ENCODE measurements at regions not wholly inside any gene's neighbourhood (a gene's known extent, or its start where the extent isn't known, plus 50 kb on each side); places are given as distances from the start of the nearest gene placed in this dataset.

DNA sequence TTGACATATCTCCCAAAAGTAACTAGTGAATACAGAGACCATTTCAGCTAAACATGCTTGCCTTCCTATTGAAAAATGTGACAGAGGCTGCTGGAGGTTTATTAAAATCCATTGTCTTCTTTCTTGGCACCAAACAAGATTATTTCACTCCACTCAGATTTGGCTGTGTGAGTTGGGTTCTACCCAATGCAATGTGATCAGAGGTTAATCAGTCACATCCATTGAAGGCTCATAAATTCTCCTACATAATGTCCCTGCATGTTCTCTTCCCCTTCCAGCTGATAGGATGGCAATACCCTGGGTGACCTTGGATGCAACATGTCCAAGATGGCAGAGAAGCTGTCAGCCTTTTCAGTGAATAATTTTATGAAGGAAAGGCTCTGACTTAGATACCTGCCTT is 54.5 kb downstream of the TKTL2 start:
- H3K27ac ChIP-seq (ENCODE audit: low read depth in 1 of 2, low read length in 1 of 2) = no peak overlapping the region
- no peaks in the 10 kb centered on the region for H3K27me3 ChIP-seq (ENCODE audit: control insufficient read depth in 3 of 3, insufficient read depth in 3 of 3, low read length in 2 of 3)
- TF ChIP-seq, protein P1, sequence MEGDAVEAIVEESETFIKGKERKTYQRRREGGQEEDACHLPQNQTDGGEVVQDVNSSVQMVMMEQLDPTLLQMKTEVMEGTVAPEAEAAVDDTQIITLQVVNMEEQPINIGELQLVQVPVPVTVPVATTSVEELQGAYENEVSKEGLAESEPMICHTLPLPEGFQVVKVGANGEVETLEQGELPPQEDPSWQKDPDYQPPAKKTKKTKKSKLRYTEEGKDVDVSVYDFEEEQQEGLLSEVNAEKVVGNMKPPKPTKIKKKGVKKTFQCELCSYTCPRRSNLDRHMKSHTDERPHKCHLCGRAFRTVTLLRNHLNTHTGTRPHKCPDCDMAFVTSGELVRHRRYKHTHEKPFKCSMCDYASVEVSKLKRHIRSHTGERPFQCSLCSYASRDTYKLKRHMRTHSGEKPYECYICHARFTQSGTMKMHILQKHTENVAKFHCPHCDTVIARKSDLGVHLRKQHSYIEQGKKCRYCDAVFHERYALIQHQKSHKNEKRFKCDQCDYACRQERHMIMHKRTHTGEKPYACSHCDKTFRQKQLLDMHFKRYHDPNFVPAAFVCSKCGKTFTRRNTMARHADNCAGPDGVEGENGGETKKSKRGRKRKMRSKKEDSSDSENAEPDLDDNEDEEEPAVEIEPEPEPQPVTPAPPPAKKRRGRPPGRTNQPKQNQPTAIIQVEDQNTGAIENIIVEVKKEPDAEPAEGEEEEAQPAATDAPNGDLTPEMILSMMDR (IDR thresholded peaks at IDR 0.05; ENCODE audit: control extremely low read depth, extremely low read depth) = no peak
- ATAC-seq (ENCODE audit: insufficient read depth, low FRiP score) = no peak
- H3K4me1 ChIP-seq (ENCODE audit: control insufficient read depth in 5 of 5, insufficient read depth in 5 of 5, low read length in 5 of 5) = no peaks in the 10 kb centered on the region
- H3K9ac ChIP-seq (ENCODE audit: insufficient read depth in 1 of 2, low read length in 2 of 2) = no peak overlapping the region
- H3K9me3 ChIP-seq (ENCODE audit: control insufficient read depth in 4 of 4, insufficient read depth in 3 of 4, low read length in 3 of 4) = no peaks in the 10 kb centered on the region
- H3K4me3 ChIP-seq = no peak overlapping the region
- H3K36me3 ChIP-seq (ENCODE audit: control insufficient read depth in 4 of 4, insufficient read depth in 4 of 4, low read length in 4 of 4) = no peaks in the 10 kb centered on the region
- DNase-seq = no peak

DNA sequence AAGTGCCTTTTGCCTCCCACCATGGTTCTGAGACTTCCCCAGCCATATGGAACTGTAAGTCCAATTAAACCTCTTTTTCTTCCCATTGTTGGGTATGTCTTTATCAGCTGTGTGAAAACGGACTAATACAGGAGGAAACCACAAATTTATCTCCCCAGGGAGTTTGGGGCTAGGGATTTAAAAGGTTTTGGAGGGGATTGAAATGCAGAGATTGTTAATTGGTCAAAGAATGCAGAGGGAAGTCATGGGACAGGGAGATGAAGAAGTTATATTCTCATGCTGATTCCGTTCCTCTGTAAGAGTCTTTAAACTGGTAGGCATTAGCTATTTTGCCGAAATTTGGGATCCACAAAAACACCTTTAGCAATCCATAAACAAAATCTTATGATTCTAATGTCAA is 57.9 kb downstream of the TKTL2 start:
- Histone ChIP-seq H3K27me3 (ENCODE audit: control insufficient read depth in 3 of 3, insufficient read depth in 3 of 3, low read length in 2 of 3) (no peaks in the 10 kb centered on the region), H3K36me3 (ENCODE audit: control insufficient read depth in 4 of 4, insufficient read depth in 4 of 4, low read length in 4 of 4) (no peaks in the 10 kb centered on the region), H3K4me3 (no peak overlapping the region), H3K4me1 (ENCODE audit: control insufficient read depth in 5 of 5, insufficient read depth in 5 of 5, low read length in 5 of 5) (no peaks in the 10 kb centered on the region), H3K9me3 (ENCODE audit: control insufficient read depth in 4 of 4, insufficient read depth in 3 of 4, low read length in 3 of 4) (no peaks in the 10 kb centered on the region), H3K9ac (ENCODE audit: insufficient read depth in 1 of 2, low read length in 2 of 2) (no peak overlapping the region), H3K27ac (ENCODE audit: low read depth in 1 of 2, low read length in 1 of 2) (no peak overlapping the region)
- TF ChIP-seq, protein P1 (IDR thresholded peaks at IDR 0.05; ENCODE audit: control extremely low read depth, extremely low read depth) = no peak
- ATAC-seq (ENCODE audit: insufficient read depth, low FRiP score) = no peak
- DNase-seq = no peak
- 63 to 71% methylated on average over 3 of the region's 3 CpGs for WGBS, 2 donors

DNA sequence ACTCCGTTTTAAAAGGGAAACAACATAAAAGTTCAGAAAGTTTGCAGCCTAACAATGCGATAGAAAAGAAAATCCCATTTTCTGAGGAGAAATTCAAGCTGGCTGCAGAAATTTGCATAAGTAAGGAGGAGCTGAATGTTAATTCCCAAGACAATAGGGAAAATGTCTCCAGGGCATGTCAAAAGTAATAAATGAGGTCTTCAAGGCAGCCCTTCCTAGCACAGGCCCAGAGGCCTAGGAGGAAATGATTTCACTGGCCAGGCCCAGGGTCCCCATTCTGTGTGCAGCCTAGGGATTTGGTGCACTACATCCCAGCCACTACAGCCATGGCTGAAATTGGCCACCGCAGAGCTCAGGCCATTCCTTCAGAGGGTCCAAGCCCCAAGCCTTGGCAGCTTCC is 59.3 kb downstream of the TKTL2 start:
- Histone ChIP-seq H3K9ac (ENCODE audit: insufficient read depth in 1 of 2, low read length in 2 of 2) (no peak overlapping the region), H3K4me1 (ENCODE audit: control insufficient read depth in 5 of 5, insufficient read depth in 5 of 5, low read length in 5 of 5) (no peaks in the 10 kb centered on the region), H3K27ac (ENCODE audit: low read depth in 1 of 2, low read length in 1 of 2) (no peak overlapping the region), H3K9me3 (ENCODE audit: control insufficient read depth in 4 of 4, insufficient read depth in 3 of 4, low read length in 3 of 4) (no peaks in the 10 kb centered on the region), H3K36me3 (ENCODE audit: control insufficient read depth in 4 of 4, insufficient read depth in 4 of 4, low read length in 4 of 4) (no peaks in the 10 kb centered on the region), H3K27me3 (ENCODE audit: control insufficient read depth in 3 of 3, insufficient read depth in 3 of 3, low read length in 2 of 3) (no peaks in the 10 kb centered on the region), H3K4me3 (no peak overlapping the region)
- 86 to 91% methylated on average over 3 of the region's 3 CpGs for WGBS, 2 donors
- DNase-seq (no peak), ATAC-seq (ENCODE audit: insufficient read depth, low FRiP score) (no peak)
- TF ChIP-seq, protein P1 (IDR thresholded peaks at IDR 0.05; ENCODE audit: control extremely low read depth, extremely low read depth) = no peak

DNA sequence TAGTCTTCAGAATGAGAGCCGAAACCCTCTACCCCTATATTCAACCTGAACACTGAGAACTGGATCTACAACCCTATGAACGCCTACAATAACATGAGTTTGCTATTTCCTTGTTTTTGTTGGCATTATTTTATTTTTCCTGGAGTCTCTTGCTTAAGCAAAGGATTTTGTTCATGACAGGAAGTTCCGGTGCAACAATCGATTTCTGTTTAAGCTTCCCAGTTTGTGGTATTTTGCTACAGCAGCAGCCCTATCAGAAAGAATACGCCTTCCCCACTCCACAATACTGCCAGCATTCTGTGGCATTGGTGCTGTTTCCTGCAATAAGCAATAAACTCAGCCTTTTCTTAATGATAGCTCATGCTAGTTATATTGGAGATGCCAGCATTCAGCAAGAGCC is 60.9 kb downstream of the NPY5R start:
- Histone ChIP-seq H3K27ac (ENCODE audit: low read depth in 1 of 2, low read length in 1 of 2) (no peak overlapping the region), H3K4me3 (no peak overlapping the region), H3K27me3 (ENCODE audit: control insufficient read depth in 3 of 3, insufficient read depth in 3 of 3, low read length in 2 of 3) (no peaks in the 10 kb centered on the region), H3K9ac (ENCODE audit: insufficient read depth in 1 of 2, low read length in 2 of 2) (no peak overlapping the region), H3K9me3 (ENCODE audit: control insufficient read depth in 4 of 4, insufficient read depth in 3 of 4, low read length in 3 of 4) (no peaks in the 10 kb centered on the region), H3K4me1 (ENCODE audit: control insufficient read depth in 5 of 5, insufficient read depth in 5 of 5, low read length in 5 of 5) (peaks cover 0 to 8% (median 0%) of the 10 kb centered on the region in 5 donors), H3K36me3 (ENCODE audit: control insufficient read depth in 4 of 4, insufficient read depth in 4 of 4, low read length in 4 of 4) (no peaks in the 10 kb centered on the region)
- ATAC-seq (ENCODE audit: insufficient read depth, low FRiP score) (no peak), DNase-seq (peak in 1 of 3 donors; percentile 2)
- WGBS, 2 donors = 36 to 40% methylated on average over 5 of the region's 5 CpGs
- TF ChIP-seq, protein P1 (IDR thresholded peaks at IDR 0.05; ENCODE audit: control extremely low read depth, extremely low read depth) = no peak

Data from lung (tissue), 11 donors.